Stimulated activated CD8-positive, alpha-beta memory T cell treated with anti-CD3 and anti-CD28 coated beads, Interleukin-7, amount 100 ng/mL, for 4 hours (primary cell): ENCODE measurements at regions not wholly inside any gene's neighbourhood (a gene's known extent, or its start where the extent isn't known, plus 50 kb on each side); places are given as distances from the start of the nearest gene placed in this dataset.
"Not testable (repeated sequence)": the region's sequence is repeated elsewhere in the genome, so short reads cannot be mapped to it uniquely, and the experiment has no call there.

Source experiments
- DNase-seq, 2 donors: peaks; one replicate each; pipeline ENCODE4 v3.0.0-alpha.2; 2020; ENCODE audit warnings: low read depth in 2 of 2

- no peak for DNase-seq
Observed at GRCh38 chr16:72455743-72456659, 284.0 kb upstream of the PMFBP1 start.

GRCh38 chr16:72453856-72454255 is 281.9 kb upstream of the PMFBP1 start:
- DNase-seq = not testable (repeated sequence)

- no peak for DNase-seq
Observed at GRCh38 chr16:72444696-72445095, 272.7 kb upstream of the PMFBP1 start.

GRCh38 chr16:72443809-72444208 is 271.9 kb upstream of the PMFBP1 start:
- DNase-seq = no peak

- DNase-seq = no peak
Observed at GRCh38 chr16:72442385-72443158, 270.6 kb upstream of the PMFBP1 start.

- no peak for DNase-seq
Observed at GRCh38 chr16:72437891-72438290, 265.9 kb upstream of the PMFBP1 start.

GRCh38 chr16:72434159-72434558 is 262.2 kb upstream of the PMFBP1 start:
- DNase-seq = no peak

GRCh38 chr16:72430121-72430520 is 258.2 kb upstream of the PMFBP1 start:
- DNase-seq = no peak

- DNase-seq = no peak
Observed at GRCh38 chr16:72429671-72430081, 257.7 kb upstream of the PMFBP1 start.

GRCh38 chr16:72428681-72429376 is 256.9 kb upstream of the PMFBP1 start:
- DNase-seq = no peak

GRCh38 chr16:72427783-72428331 is 255.9 kb upstream of the PMFBP1 start:
- DNase-seq = no peak

GRCh38 chr16:72427051-72427782 is 255.3 kb upstream of the PMFBP1 start:
- DNase-seq = no peak

GRCh38 chr16:72426386-72426785 is 254.4 kb upstream of the PMFBP1 start:
- DNase-seq = no peak

GRCh38 chr16:72425571-72426341 is 253.8 kb upstream of the PMFBP1 start:
- no peak for DNase-seq

GRCh38 chr16:72424757-72425156 is 252.8 kb upstream of the PMFBP1 start:
- DNase-seq = no peak

GRCh38 chr16:72422308-72422897 is 250.4 kb upstream of the PMFBP1 start:
- DNase-seq = no peak

- DNase-seq = no peak
Observed at GRCh38 chr16:72419638-72420037, 247.7 kb upstream of the PMFBP1 start.

GRCh38 chr16:72415379-72415778 is 243.4 kb upstream of the PMFBP1 start:
- DNase-seq = no peak

- DNase-seq = no peak
Observed at GRCh38 chr16:72410492-72410891, 238.5 kb upstream of the PMFBP1 start.

- DNase-seq = no peak
Observed at GRCh38 chr16:72409423-72409822, 237.5 kb upstream of the PMFBP1 start.
